ENCODE measurements at regions not wholly inside any gene's neighbourhood (a gene's known extent, or its start where the extent isn't known, plus 50 kb on each side); places are given as distances from the start of the nearest gene placed in this dataset.

- no peak for DNase-seq (ENCODE audit: low read depth)
Measured at GRCh38 chr15:39153058-39153714, 427.7 kb upstream of the THBS1 start.

DNA sequence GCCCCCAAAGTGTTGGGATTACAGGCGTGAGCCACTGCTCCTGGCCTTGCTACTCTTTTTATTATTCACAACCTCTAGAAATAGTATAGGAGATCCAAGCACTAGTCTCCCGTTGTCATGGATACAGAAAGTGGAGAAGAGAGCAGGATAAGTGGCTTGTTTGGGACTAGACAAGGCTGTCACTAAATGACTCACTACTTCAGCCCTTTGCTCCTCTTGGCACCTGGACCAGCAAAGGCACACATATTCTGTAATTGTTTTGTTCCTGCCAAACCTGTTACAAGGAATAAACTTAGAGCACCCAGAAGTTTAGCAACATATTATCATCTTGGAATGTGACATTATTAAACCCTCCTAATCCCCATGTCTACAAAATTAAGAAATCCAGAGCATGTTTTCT, 427.2 kb upstream of the THBS1 start:
- no peak for DNase-seq (ENCODE audit: low read depth)

- no peak for DNase-seq (ENCODE audit: low read depth)
Measured at GRCh38 chr15:39154227-39154638, 426.6 kb upstream of the THBS1 start.

GRCh38 chr15:39154776-39155175, 426.1 kb upstream of the THBS1 start:
- DNase-seq (ENCODE audit: low read depth) = no peak

DNA sequence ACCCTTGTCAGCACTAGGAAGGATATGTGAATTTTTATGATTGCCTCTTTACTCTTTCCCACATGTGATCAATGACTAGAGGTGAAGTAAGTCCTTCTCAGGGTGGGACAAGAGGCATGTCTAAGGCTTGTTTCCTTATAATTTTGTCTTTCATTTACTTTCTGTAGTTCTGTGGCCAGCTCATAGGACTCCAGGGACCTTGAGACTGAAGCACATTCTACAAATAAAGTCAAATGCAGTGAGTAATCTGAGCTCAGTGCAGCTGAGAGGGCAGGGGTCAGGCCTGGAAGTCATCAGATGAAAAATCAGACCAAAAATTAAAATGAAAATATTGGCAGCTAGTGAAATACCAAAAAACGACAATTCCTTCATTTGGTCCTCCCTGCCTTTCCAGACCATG, 424.7 kb upstream of the THBS1 start:
- no peak for DNase-seq (ENCODE audit: low read depth)

DNA sequence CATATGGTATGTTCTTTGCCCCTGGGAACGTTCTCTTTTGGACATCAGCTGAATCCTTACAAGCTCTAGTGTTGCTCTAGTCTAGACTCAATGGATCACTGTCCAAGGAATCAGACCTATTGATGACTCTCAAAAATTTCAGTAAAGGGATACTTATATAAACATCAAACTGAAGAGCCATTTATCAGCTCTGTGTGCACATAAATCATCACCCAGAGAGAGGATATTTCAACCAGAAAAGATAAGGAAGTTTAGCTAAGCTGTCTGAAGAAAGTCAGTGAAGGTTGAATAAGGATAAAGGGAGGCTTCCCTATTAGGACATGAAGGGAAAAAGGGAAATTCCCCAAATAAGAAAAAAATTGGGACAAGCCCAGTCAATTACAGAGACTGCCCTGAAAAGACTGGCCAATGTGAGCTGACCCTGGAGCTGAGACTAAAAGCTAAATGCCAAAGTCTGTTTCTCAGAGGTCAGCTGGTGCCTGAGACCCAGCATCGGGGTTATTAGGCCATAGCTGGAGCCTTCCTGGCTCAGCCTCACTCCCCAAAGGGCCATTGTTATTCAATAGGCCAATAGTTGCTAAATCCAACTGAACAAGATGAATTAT, 424.1 kb upstream of the THBS1 start:
- DNase-seq (ENCODE audit: low read depth) = no peak

- DNase-seq (ENCODE audit: low read depth) = no peak
Measured at GRCh38 chr15:39157882-39158281, 423.0 kb upstream of the THBS1 start.

DNA sequence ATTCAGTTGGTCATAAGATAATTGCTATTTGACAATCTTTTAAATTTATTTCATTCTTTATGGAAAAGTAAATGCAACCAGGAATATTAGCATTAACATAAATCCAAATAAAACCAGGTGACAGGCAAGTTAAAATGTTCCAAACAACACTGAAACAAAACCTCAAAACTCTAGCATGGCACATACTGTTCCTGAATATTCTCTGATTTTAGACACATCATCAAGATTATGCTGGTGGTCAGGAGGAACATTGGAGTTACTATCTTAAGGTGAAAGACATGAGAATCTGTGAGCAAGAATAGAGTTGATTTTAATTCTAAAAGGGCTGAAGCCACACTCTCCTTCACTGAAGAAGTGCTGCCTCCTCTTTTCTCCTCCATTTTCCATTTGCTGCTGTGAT, 421.0 kb upstream of the THBS1 start:
- DNase-seq (ENCODE audit: low read depth) = no peak

DNA sequence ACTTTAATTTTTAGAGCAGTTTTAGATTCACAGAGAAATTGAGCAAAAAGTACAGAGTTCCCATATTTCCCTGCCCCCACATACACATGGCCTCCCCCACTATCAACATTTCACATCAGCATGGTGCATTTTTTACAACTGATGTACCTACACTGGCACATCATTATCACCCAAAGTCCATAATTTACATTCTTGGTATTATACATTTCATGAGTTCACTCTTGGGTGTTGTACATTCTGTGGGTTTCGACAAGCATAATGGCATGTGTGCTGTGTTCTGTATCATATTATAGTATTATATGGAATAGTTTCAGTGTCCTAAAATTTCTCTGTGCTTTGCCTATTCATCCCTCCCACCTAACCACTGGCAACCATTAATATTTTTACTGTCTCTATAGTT, 419.8 kb upstream of the THBS1 start:
- no peak for DNase-seq (ENCODE audit: low read depth)

DNA sequence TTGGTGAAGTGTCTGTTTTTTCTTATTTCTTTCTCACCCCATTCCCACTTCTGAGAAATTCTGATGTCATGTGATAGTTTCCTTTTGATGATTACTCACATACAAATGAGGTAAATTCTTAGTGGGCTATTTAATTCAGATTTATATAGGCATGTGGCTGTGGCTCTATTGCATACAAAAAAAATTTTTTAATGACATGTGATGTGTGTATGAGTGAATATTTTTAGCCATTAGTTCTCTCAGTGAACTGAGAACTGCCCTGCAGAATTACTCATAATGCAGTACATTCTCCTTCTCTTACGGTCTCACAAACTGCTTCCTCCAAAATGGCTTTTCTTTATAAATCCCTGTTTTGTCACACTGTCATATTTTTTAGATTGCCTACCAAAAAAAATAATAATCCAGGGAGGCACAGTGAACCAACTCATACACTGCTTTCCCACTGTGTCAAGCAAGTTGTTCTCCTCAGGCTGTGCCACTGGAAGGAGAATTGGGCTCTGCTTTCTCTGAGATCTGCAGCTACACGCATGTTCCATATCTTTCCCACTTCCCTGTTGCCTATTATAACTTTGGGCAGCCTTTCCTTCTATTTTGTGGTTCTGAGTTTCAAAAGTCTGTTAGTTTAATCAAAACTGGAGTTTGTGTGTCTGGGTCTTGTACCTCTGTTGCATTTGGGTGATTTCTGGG, 415.7 kb upstream of the THBS1 start:
- no peak for DNase-seq (ENCODE audit: low read depth)

GRCh38 chr15:39167164-39168058, 413.5 kb upstream of the THBS1 start:
- DNase-seq (ENCODE audit: low read depth) = no peak

DNA sequence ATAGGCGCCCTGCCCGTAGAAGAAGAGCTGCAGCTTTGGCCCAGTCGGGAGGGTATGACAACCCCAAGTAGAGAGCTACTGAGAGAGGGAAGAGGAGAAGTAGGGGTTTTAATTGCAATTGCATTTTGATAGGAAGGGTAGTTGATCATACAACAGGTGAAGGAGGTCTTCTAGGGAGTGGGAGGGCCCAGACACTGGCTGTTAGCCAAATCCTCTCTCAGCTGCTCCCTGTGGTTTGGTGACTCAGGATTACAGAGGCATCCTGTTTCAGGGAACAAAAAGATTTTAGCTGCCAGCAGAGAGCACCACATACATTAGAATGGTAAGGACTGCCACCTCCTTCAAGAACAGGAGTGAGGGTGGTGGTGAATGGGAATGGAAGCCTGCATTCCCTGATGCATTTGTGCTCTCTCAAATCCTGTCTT, 408.9 kb upstream of the THBS1 start:
- DNase-seq (ENCODE audit: low read depth) = no peak

GRCh38 chr15:39172380-39173281, 408.2 kb upstream of the THBS1 start:
- DNase-seq (ENCODE audit: low read depth) = no peak

- DNase-seq (ENCODE audit: low read depth) = no peak
Measured at GRCh38 chr15:39173426-39173825, 407.5 kb upstream of the THBS1 start.

DNA sequence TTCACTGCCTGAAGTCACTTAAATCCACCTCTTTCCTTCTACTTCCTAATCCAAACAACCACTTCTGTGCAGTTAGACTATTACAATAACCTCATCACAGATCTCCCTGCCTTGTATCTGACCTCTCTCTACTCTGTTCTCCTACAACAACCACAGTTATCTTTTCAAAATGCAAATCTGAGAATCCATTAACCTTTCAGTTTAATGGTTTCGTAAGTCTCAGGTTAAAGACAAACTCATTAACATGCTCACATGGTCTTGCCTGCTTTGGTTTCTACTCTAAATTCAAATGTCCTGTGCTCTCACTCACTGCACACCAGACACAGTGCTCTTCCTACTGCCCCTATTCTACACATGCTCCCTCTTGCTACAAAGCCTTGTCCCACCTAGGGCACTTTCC, 406.5 kb upstream of the THBS1 start:
- DNase-seq (ENCODE audit: low read depth) = no peak

DNA sequence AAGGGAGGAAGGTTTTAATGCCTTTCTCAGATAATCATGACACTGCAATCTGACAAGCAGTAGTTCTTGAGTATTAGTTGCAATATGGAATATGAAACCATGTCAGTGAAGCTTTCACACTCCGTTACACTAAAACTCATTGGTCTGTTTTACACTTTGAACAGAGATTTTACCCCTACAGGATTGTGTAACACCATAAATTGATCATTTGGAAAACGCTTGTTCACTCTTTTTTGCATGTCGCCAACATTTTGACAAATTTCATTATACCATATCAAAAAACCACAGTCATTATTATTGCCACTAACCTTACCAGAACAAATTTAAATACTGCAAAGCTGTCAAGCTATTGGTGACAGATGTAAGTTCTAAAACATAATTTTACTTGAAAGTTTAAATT, 404.8 kb upstream of the THBS1 start:
- DNase-seq (ENCODE audit: low read depth) = no peak

DNA sequence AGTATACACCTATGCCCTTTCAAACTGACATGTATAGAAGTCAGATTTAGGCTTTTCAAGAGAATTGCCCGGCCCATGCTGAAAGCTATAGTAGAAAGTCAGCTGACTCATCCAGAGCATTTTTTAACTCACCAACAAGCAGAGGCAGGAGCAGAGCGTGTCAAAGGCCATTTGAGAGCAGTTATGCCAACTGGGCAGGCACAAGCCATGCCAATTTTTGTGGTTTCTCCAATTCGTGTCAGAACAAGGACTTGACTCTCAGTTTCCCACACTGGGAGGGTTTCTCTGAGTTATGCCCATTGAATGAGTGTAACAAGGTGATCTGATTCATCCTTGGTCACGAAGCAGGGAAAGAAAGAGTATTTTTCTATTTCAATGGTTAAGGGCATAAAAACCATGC, 403.3 kb upstream of the THBS1 start:
- DNase-seq (ENCODE audit: low read depth) = no peak

- DNase-seq (ENCODE audit: low read depth) = no peak
Measured at GRCh38 chr15:39180030-39180429, 400.8 kb upstream of the THBS1 start.

DNA sequence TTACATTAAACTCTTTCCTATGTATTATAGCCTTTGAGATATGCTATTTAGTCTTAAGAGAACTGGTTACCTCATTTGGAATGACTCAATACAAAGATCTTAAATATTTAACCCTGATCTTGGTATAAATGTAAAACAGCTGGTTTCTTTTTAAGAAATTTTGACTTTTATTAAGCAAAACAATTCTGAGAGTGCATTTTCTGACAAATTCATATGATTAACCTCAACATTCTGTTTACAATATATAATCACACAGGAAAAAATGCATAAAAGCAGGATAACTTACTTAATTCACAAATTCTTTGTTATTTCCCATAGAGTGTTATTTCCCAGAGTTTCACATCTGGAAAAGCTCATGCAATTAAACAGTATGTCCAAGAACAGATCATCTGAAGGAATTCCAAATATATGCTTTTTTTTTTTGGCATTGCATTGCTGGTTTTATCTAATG, 400.4 kb upstream of the THBS1 start:
- DNase-seq (ENCODE audit: low read depth) = no peak

DNA sequence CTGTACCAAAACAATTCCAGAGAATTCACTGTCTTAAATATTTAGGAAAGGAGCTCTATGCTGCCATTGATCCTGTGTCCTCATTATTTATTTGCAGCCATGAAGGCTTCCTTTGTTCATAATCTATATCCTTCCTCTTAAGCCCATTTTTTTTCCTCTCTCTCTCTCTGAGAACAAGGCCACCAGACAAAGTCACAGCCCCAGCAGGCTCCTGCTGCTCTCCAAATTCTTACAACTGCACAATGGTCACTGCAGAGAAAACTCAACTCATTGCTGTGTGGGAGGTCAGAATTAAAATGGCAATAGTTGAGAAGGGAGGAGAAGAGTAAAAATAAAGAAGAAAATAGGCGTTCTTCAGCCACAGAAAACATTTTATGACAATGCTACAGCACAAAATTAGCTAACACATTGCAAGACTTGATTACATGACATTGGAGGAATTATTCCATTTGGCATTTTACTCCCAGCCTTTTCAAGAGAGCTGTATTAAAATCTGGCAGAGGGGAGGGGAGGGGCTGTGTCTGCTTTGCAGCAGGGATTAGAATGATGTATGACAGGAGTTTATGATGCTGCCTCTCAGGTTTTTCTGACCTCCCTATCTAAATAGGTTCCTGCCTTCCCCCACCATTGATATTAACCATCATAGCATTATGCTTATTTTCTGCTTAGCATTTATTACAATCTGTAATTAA, 399.7 kb upstream of the THBS1 start:
- DNase-seq (ENCODE audit: low read depth) = no peak

- no peak for DNase-seq (ENCODE audit: low read depth)
Measured at GRCh38 chr15:39181940-39182339, 398.9 kb upstream of the THBS1 start.
